ENCODE measurements at regions not wholly inside any gene's neighbourhood (a gene's known extent, or its start where the extent isn't known, plus 50 kb on each side); places are given as distances from the start of the nearest gene placed in this dataset.

DNA sequence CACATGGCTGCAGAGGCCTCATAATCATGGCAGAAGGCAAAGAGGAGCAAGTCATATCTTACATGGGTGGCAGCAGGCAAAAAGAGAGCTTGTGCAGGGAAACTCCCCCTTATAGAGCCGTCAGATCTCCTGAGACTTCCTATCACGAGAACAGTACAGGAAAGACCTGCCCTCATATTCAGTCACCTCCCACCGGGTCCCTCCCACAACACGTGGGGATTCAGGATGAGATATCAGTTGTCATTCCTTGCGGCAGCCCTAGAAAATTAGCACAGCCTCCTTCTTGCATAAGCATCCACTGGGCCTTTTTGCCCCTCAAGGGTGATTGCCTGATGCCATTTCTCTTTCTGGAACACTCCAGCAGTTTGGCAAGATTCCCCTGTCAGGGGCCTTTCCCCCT is 61.7 kb upstream of the STX18 start:
- Mint-ChIP-seq H3K4me1 (no peaks in the 10 kb centered on the region), H3K27ac (no peak overlapping the region), H3K4me3 (no peak overlapping the region), H3K27me3 (ENCODE audit: low read depth in 2 of 2) (no peaks in the 10 kb centered on the region), H3K36me3 (no peaks in the 10 kb centered on the region), H3K9me3 (no peaks in the 10 kb centered on the region)
- no peak overlapping the region for H3K4me3 ChIP-seq (ENCODE audit: low read length)
- no peaks in the 10 kb centered on the region for H3K4me1 ChIP-seq (ENCODE audit: control insufficient read depth, insufficient read depth, low read length)
- H3K36me3 ChIP-seq (ENCODE audit: control insufficient read depth, insufficient read depth, low read length): no peaks in the 10 kb centered on the region
- H3K9me3 ChIP-seq (ENCODE audit: control insufficient read depth, insufficient read depth, low read length): no peaks in the 10 kb centered on the region
- no peaks in the 10 kb centered on the region for H3K27me3 ChIP-seq (ENCODE audit: control insufficient read depth, insufficient read depth, low read length)
- H3K27ac ChIP-seq (ENCODE audit: low read length): no peak overlapping the region
- TF ChIP-seq, protein P1, sequence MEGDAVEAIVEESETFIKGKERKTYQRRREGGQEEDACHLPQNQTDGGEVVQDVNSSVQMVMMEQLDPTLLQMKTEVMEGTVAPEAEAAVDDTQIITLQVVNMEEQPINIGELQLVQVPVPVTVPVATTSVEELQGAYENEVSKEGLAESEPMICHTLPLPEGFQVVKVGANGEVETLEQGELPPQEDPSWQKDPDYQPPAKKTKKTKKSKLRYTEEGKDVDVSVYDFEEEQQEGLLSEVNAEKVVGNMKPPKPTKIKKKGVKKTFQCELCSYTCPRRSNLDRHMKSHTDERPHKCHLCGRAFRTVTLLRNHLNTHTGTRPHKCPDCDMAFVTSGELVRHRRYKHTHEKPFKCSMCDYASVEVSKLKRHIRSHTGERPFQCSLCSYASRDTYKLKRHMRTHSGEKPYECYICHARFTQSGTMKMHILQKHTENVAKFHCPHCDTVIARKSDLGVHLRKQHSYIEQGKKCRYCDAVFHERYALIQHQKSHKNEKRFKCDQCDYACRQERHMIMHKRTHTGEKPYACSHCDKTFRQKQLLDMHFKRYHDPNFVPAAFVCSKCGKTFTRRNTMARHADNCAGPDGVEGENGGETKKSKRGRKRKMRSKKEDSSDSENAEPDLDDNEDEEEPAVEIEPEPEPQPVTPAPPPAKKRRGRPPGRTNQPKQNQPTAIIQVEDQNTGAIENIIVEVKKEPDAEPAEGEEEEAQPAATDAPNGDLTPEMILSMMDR (IDR thresholded peaks at IDR 0.05): no peak
- WGBS (ENCODE audit: insufficient coverage): 75% methylated on average over 5 of the region's 5 CpGs
- intact Hi-C loops (cut with micrococcal nuclease): no loop called here
- DNase-seq (no peak), ATAC-seq (no peak)

DNA sequence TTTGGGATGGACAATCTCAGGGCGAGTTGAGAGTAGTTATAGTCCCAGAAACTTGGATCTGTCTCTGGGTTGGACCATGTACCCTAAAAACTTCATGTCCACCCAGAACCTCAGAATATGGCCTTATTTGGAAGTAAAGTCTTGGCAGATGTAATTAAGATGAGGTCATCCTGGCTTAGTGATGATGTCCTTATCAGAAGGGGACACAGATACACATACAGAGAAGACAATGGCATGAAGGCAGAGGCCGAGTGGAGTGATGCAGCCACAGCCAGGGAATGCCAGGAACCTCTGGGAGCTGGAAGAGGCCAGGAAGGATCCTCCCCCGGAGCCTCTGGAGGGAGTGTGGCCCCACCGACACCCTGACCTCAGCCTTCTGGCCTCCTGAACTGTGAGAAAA is 61.2 kb upstream of the STX18 start:
- Histone ChIP-seq H3K4me3 (ENCODE audit: low read length) (no peak overlapping the region), H3K27ac (ENCODE audit: low read length) (no peak overlapping the region), H3K27me3 (ENCODE audit: control insufficient read depth, insufficient read depth, low read length) (no peaks in the 10 kb centered on the region), H3K9me3 (ENCODE audit: control insufficient read depth, insufficient read depth, low read length) (no peaks in the 10 kb centered on the region), H3K4me1 (ENCODE audit: control insufficient read depth, insufficient read depth, low read length) (no peaks in the 10 kb centered on the region), H3K36me3 (ENCODE audit: control insufficient read depth, insufficient read depth, low read length) (no peaks in the 10 kb centered on the region)
- Mint-ChIP-seq H3K9me3 (no peaks in the 10 kb centered on the region), H3K27ac (no peak overlapping the region), H3K27me3 (ENCODE audit: low read depth in 2 of 2) (no peaks in the 10 kb centered on the region), H3K4me3 (no peak overlapping the region), H3K4me1 (no peaks in the 10 kb centered on the region), H3K36me3 (no peaks in the 10 kb centered on the region)
- ATAC-seq (no peak), DNase-seq (no peak)
- intact Hi-C loops (cut with micrococcal nuclease): no loop called here
- TF ChIP-seq, protein P1 (IDR thresholded peaks at IDR 0.05): no peak
- WGBS (ENCODE audit: insufficient coverage): 87% methylated on average over 3 of the region's 4 CpGs

DNA sequence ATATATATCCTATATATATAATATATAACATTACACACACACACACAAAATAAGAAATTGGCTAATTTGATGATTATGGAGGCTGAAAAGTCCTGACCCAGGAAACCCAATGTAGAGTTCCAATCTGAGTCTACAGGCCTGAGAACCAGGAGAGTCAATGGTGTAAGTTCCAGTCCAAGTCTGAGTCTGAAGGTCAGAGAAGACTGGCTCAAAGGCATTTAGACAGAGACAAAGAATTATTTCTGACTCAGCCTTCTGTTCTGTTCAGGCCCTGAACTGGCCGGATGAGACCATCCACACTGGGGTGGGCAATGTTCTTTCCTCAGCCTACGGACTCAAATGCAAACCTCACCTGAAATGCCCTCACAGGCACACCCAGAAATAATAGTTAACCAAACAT is 60.6 kb upstream of the STX18 start:
- TF ChIP-seq, protein P1 (IDR thresholded peaks at IDR 0.05): no peak
- intact Hi-C loops (cut with micrococcal nuclease): no loop called here
- WGBS (ENCODE audit: insufficient coverage): 93% methylated on average over 2 of the region's 2 CpGs
- Histone ChIP-seq H3K4me1 (ENCODE audit: control insufficient read depth, insufficient read depth, low read length) (no peaks in the 10 kb centered on the region), H3K9me3 (ENCODE audit: control insufficient read depth, insufficient read depth, low read length) (no peaks in the 10 kb centered on the region), H3K27me3 (ENCODE audit: control insufficient read depth, insufficient read depth, low read length) (no peaks in the 10 kb centered on the region), H3K27ac (ENCODE audit: low read length) (no peak overlapping the region), H3K4me3 (ENCODE audit: low read length) (no peak overlapping the region), H3K36me3 (ENCODE audit: control insufficient read depth, insufficient read depth, low read length) (no peaks in the 10 kb centered on the region)
- H3K4me3 Mint-ChIP-seq: no peak overlapping the region
- ATAC-seq (no peak), DNase-seq (no peak)
- no peaks in the 10 kb centered on the region for H3K9me3 Mint-ChIP-seq
- H3K27me3 Mint-ChIP-seq (ENCODE audit: low read depth in 2 of 2): no peaks in the 10 kb centered on the region
- H3K27ac Mint-ChIP-seq: no peak overlapping the region
- H3K4me1 Mint-ChIP-seq: no peaks in the 10 kb centered on the region
- no peaks in the 10 kb centered on the region for H3K36me3 Mint-ChIP-seq

DNA sequence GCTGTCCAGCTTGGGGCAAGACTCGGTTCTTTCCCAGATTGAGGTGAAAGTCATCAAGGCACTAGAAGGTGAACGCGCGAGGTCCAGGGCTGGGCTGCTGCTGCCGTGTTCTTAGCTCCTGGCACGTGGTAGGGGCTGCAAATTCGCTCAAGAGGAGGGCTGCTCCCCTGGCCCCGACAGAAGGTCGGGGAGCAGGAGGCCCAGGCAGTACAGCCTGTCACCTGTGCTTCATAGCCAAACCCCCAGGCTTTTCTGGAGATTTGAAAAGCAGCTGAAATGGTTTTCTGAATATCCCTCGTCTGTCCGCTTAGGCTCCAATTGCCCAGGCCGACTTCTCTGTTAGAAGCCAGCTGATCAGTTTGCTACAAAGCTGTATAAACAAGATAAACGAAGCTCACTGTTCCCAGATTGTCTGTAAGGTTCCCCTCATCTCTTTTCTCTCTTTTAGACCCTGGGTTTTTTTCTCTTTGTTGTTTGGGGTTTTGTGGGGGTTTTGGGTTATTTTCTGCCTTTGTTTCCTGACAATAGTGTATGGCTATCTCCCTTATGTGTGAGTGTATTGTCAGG is 60.0 kb upstream of the STX18 start:
- Histone ChIP-seq H3K27me3 (ENCODE audit: control insufficient read depth, insufficient read depth, low read length) (no peaks in the 10 kb centered on the region), H3K4me1 (ENCODE audit: control insufficient read depth, insufficient read depth, low read length) (no peaks in the 10 kb centered on the region), H3K36me3 (ENCODE audit: control insufficient read depth, insufficient read depth, low read length) (no peaks in the 10 kb centered on the region), H3K9me3 (ENCODE audit: control insufficient read depth, insufficient read depth, low read length) (no peaks in the 10 kb centered on the region), H3K4me3 (ENCODE audit: low read length) (no peak overlapping the region), H3K27ac (ENCODE audit: low read length) (no peak overlapping the region)
- H3K36me3 Mint-ChIP-seq: no peaks in the 10 kb centered on the region
- intact Hi-C loops (cut with micrococcal nuclease): no loop called here
- no peak for DNase-seq
- WGBS (ENCODE audit: insufficient coverage): 91% methylated on average over 13 of the region's 13 CpGs
- H3K4me3 Mint-ChIP-seq: no peak overlapping the region
- no peaks in the 10 kb centered on the region for H3K27me3 Mint-ChIP-seq (ENCODE audit: low read depth in 2 of 2)
- TF ChIP-seq, protein P1 (IDR thresholded peaks at IDR 0.05): no peak
- no peak for ATAC-seq
- no peaks in the 10 kb centered on the region for H3K9me3 Mint-ChIP-seq
- no peak overlapping the region for H3K27ac Mint-ChIP-seq
- H3K4me1 Mint-ChIP-seq: no peaks in the 10 kb centered on the region
